ENCODE measurements at regions not wholly inside any gene's neighbourhood (a gene's known extent, or its start where the extent isn't known, plus 50 kb on each side); places are given as distances from the start of the nearest gene placed in this dataset.

- FAIRE-seq: no peak
Observed at GRCh38 chr6:165967810-165968407, 199.7 kb downstream of the TBXT start.

GRCh38 chr6:165963750-165964149, 203.9 kb downstream of the TBXT start:
- H3K36me3 Mint-ChIP-seq (ENCODE audit: low read depth, unreplicated experiment): no peaks in the 10 kb centered on the region
- H3K4me1 Mint-ChIP-seq (ENCODE audit: low read depth, unreplicated experiment): peaks cover 13% of the 10 kb centered on the region
- H3K27ac Mint-ChIP-seq (ENCODE audit: unreplicated experiment): no peak overlapping the region
- no peak overlapping the region for H3K4me3 Mint-ChIP-seq (ENCODE audit: unreplicated experiment)
- H3K27me3 Mint-ChIP-seq (ENCODE audit: low read depth, unreplicated experiment): peaks cover 30% of the 10 kb centered on the region
- Histone ChIP-seq H3K9ac (ENCODE audit: low read length) (no peak overlapping the region), H3K27ac (ENCODE audit: low read depth, low read length) (no peak overlapping the region), H3K4me2 (ENCODE audit: low read length) (no peak overlapping the region), H3K4me1 (ENCODE audit: insufficient read depth, low read length) (no peaks in the 10 kb centered on the region), H4K20me1 (ENCODE audit: insufficient read depth, low read length) (no peaks in the 10 kb centered on the region), H3K79me2 (ENCODE audit: insufficient read depth, low read length) (no peaks in the 10 kb centered on the region), H3K9me3 (ENCODE audit: insufficient read depth, low read depth, low read length) (no peaks in the 10 kb centered on the region), H3K4me3 (ENCODE audit: insufficient read depth, low read depth, low read length) (no peak overlapping the region), H3K36me3 (ENCODE audit: insufficient read depth, low read length) (no peaks in the 10 kb centered on the region), H2AFZ (ENCODE audit: low read depth, low read length) (no peak overlapping the region), H3K27me3 (ENCODE audit: insufficient read depth, low read length) (no peaks in the 10 kb centered on the region)
- FAIRE-seq: no peak
- no peak for DNase-seq (ENCODE audit: low read depth)
- TF ChIP-seq EZH2 (IDR thresholded peaks at IDR 0.05; ENCODE audit: insufficient read depth, low read length) (no peak), CTCF (IDR thresholded peaks at IDR 0.05; ENCODE audit: insufficient read depth, low read depth, low read length) (no peak)
- H3K9me3 Mint-ChIP-seq (ENCODE audit: unreplicated experiment): peaks cover 8% of the 10 kb centered on the region

More at GRCh38 chr6:165967810-165968407, 199.7 kb downstream of the TBXT start:
- H3K27me3 ChIP-seq (ENCODE audit: insufficient read depth, low read length): peaks cover 2% of the 10 kb centered on the region
- Mint-ChIP-seq H3K4me3 (ENCODE audit: unreplicated experiment) (no peak overlapping the region), H3K9me3 (ENCODE audit: unreplicated experiment) (no peaks in the 10 kb centered on the region), H3K4me1 (ENCODE audit: low read depth, unreplicated experiment) (peaks cover 10% of the 10 kb centered on the region), H3K27ac (ENCODE audit: unreplicated experiment) (no peak overlapping the region), H3K27me3 (ENCODE audit: low read depth, unreplicated experiment) (peaks cover 20% of the 10 kb centered on the region), H3K36me3 (ENCODE audit: low read depth, unreplicated experiment) (no peaks in the 10 kb centered on the region)
- no peak overlapping the region for H2AFZ ChIP-seq (ENCODE audit: low read depth, low read length)
- DNase-seq (ENCODE audit: low read depth): no peak
- TF ChIP-seq EZH2 (IDR thresholded peaks at IDR 0.05; ENCODE audit: insufficient read depth, low read length) (no peak), CTCF (IDR thresholded peaks at IDR 0.05; ENCODE audit: insufficient read depth, low read depth, low read length) (no peak)
- no peaks in the 10 kb centered on the region for H3K36me3 ChIP-seq (ENCODE audit: insufficient read depth, low read length)
- H3K79me2 ChIP-seq (ENCODE audit: insufficient read depth, low read length): no peaks in the 10 kb centered on the region
- H3K27ac ChIP-seq (ENCODE audit: low read depth, low read length): no peak overlapping the region
- H3K4me2 ChIP-seq (ENCODE audit: low read length): no peak overlapping the region
- H3K9me3 ChIP-seq (ENCODE audit: insufficient read depth, low read depth, low read length): no peaks in the 10 kb centered on the region
- no peak overlapping the region for H3K4me3 ChIP-seq (ENCODE audit: insufficient read depth, low read depth, low read length)
- no peaks in the 10 kb centered on the region for H3K4me1 ChIP-seq (ENCODE audit: insufficient read depth, low read length)
- H4K20me1 ChIP-seq (ENCODE audit: insufficient read depth, low read length): no peaks in the 10 kb centered on the region
- H3K9ac ChIP-seq (ENCODE audit: low read length): no peak overlapping the region

GRCh38 chr6:165962366-165962765, 205.3 kb downstream of the TBXT start:
- Mint-ChIP-seq H3K27ac (ENCODE audit: unreplicated experiment) (no peak overlapping the region), H3K36me3 (ENCODE audit: low read depth, unreplicated experiment) (no peaks in the 10 kb centered on the region), H3K4me1 (ENCODE audit: low read depth, unreplicated experiment) (peaks cover 5% of the 10 kb centered on the region), H3K4me3 (ENCODE audit: unreplicated experiment) (no peak overlapping the region), H3K27me3 (ENCODE audit: low read depth, unreplicated experiment) (peaks cover 30% of the 10 kb centered on the region), H3K9me3 (ENCODE audit: unreplicated experiment) (peaks cover 12% of the 10 kb centered on the region)
- TF ChIP-seq EZH2 (IDR thresholded peaks at IDR 0.05; ENCODE audit: insufficient read depth, low read length) (no peak), CTCF (IDR thresholded peaks at IDR 0.05; ENCODE audit: insufficient read depth, low read depth, low read length) (no peak)
- Histone ChIP-seq H3K4me3 (ENCODE audit: insufficient read depth, low read depth, low read length) (no peak overlapping the region), H3K9me3 (ENCODE audit: insufficient read depth, low read depth, low read length) (peaks cover 4% of the 10 kb centered on the region), H3K4me1 (ENCODE audit: insufficient read depth, low read length) (no peaks in the 10 kb centered on the region), H3K9ac (ENCODE audit: low read length) (no peak overlapping the region), H3K27ac (ENCODE audit: low read depth, low read length) (no peak overlapping the region), H4K20me1 (ENCODE audit: insufficient read depth, low read length) (no peaks in the 10 kb centered on the region), H2AFZ (ENCODE audit: low read depth, low read length) (no peak overlapping the region), H3K36me3 (ENCODE audit: insufficient read depth, low read length) (no peaks in the 10 kb centered on the region), H3K27me3 (ENCODE audit: insufficient read depth, low read length) (no peaks in the 10 kb centered on the region), H3K79me2 (ENCODE audit: insufficient read depth, low read length) (no peaks in the 10 kb centered on the region), H3K4me2 (ENCODE audit: low read length) (no peak overlapping the region)
- DNase-seq (ENCODE audit: low read depth) (no peak), FAIRE-seq (no peak)
